ENCODE measurements at regions not wholly inside any gene's neighbourhood (a gene's known extent, or its start where the extent isn't known, plus 50 kb on each side); places are given as distances from the start of the nearest gene placed in this dataset.

DNA sequence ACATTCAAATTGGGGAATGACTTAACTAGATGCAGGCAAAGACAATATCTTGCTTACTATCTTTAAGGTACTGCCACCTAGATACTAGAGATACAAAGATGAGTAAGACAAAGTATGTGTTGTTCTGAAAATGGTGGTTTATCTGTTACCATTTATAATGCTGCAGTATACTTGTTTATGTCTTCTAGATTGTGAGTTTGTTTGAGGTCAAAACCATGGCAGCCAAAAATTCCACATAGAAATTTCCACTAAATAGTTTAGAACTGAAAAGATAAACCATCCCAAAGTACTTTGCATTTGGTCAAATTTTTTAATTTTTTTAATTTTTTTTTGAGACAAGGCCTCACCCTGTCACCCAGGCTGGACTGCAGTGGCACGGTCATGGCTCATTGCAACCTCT, 150.8 kb downstream of the SOX4 start:
- Histone ChIP-seq H3K4me1 (ENCODE audit: control insufficient read depth in 4 of 4, insufficient read depth in 4 of 4, low read length in 3 of 4) (no peaks in the 10 kb centered on the region), H3K9ac (ENCODE audit: low read depth in 1 of 2, low read length in 2 of 2) (no peak overlapping the region), H3K27ac (ENCODE audit: low read depth in 1 of 2, low read length in 2 of 2) (no peak overlapping the region), H3K36me3 (ENCODE audit: control insufficient read depth in 4 of 4, insufficient read depth in 3 of 4, low read depth in 1 of 4, low read length in 3 of 4) (no peaks in the 10 kb centered on the region), H3K9me3 (ENCODE audit: control insufficient read depth in 4 of 4, low read length in 3 of 4) (no peaks in the 10 kb centered on the region), H3K4me3 (ENCODE audit: low read depth in 1 of 3, low read length in 3 of 3) (no peak overlapping the region), H3K27me3 (ENCODE audit: control insufficient read depth in 4 of 4, insufficient read depth in 4 of 4, low read length in 3 of 4) (no peaks in the 10 kb centered on the region)
- no peak for TF ChIP-seq SP1 (IDR thresholded peaks at IDR 0.05)
- no peak for TF ChIP-seq HNF4A (conservative IDR thresholded peaks at IDR 0.05)
- TF ChIP-seq GABPA (IDR thresholded peaks at IDR 0.05 in 1 of 2, conservative IDR thresholded peaks at IDR 0.05 in 1 of 2): no peak
- TF ChIP-seq YY1 (IDR thresholded peaks at IDR 0.05): no peak
- TF ChIP-seq, protein P1, sequence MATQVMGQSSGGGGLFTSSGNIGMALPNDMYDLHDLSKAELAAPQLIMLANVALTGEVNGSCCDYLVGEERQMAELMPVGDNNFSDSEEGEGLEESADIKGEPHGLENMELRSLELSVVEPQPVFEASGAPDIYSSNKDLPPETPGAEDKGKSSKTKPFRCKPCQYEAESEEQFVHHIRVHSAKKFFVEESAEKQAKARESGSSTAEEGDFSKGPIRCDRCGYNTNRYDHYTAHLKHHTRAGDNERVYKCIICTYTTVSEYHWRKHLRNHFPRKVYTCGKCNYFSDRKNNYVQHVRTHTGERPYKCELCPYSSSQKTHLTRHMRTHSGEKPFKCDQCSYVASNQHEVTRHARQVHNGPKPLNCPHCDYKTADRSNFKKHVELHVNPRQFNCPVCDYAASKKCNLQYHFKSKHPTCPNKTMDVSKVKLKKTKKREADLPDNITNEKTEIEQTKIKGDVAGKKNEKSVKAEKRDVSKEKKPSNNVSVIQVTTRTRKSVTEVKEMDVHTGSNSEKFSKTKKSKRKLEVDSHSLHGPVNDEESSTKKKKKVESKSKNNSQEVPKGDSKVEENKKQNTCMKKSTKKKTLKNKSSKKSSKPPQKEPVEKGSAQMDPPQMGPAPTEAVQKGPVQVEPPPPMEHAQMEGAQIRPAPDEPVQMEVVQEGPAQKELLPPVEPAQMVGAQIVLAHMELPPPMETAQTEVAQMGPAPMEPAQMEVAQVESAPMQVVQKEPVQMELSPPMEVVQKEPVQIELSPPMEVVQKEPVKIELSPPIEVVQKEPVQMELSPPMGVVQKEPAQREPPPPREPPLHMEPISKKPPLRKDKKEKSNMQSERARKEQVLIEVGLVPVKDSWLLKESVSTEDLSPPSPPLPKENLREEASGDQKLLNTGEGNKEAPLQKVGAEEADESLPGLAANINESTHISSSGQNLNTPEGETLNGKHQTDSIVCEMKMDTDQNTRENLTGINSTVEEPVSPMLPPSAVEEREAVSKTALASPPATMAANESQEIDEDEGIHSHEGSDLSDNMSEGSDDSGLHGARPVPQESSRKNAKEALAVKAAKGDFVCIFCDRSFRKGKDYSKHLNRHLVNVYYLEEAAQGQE (IDR thresholded peaks at IDR 0.05): no peak
- TF ChIP-seq RAD21 (IDR thresholded peaks at IDR 0.05): no peak
- TF ChIP-seq, protein P2, sequence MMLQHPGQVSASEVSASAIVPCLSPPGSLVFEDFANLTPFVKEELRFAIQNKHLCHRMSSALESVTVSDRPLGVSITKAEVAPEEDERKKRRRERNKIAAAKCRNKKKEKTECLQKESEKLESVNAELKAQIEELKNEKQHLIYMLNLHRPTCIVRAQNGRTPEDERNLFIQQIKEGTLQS (IDR thresholded peaks at IDR 0.05): no peak
- TF ChIP-seq NR2F2 (IDR thresholded peaks at IDR 0.05): no peak
- no peak for TF ChIP-seq HNF4G (IDR thresholded peaks at IDR 0.05)
- TF ChIP-seq EGR1 (IDR thresholded peaks at IDR 0.05; ENCODE audit: low read depth in 2 of 2): no peak
- no peak for TF ChIP-seq RXRA (IDR thresholded peaks at IDR 0.05)
- TF ChIP-seq, protein P3, sequence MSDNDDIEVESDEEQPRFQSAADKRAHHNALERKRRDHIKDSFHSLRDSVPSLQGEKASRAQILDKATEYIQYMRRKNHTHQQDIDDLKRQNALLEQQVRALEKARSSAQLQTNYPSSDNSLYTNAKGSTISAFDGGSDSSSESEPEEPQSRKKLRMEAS (IDR thresholded peaks at IDR 0.05): no peak
- no peak for TF ChIP-seq FOXA1 (IDR thresholded peaks at IDR 0.05)
- no peak for TF ChIP-seq FOXA2 (IDR thresholded peaks at IDR 0.05)
- no peak for TF ChIP-seq TAF1 (conservative IDR thresholded peaks at IDR 0.05)
- TF ChIP-seq JUND (IDR thresholded peaks at IDR 0.05): no peak
- TF ChIP-seq, protein P4, sequence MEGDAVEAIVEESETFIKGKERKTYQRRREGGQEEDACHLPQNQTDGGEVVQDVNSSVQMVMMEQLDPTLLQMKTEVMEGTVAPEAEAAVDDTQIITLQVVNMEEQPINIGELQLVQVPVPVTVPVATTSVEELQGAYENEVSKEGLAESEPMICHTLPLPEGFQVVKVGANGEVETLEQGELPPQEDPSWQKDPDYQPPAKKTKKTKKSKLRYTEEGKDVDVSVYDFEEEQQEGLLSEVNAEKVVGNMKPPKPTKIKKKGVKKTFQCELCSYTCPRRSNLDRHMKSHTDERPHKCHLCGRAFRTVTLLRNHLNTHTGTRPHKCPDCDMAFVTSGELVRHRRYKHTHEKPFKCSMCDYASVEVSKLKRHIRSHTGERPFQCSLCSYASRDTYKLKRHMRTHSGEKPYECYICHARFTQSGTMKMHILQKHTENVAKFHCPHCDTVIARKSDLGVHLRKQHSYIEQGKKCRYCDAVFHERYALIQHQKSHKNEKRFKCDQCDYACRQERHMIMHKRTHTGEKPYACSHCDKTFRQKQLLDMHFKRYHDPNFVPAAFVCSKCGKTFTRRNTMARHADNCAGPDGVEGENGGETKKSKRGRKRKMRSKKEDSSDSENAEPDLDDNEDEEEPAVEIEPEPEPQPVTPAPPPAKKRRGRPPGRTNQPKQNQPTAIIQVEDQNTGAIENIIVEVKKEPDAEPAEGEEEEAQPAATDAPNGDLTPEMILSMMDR (IDR thresholded peaks at IDR 0.05; ENCODE audit: low read depth, low read length, missing input control): no peak
- TF ChIP-seq, protein P5, sequence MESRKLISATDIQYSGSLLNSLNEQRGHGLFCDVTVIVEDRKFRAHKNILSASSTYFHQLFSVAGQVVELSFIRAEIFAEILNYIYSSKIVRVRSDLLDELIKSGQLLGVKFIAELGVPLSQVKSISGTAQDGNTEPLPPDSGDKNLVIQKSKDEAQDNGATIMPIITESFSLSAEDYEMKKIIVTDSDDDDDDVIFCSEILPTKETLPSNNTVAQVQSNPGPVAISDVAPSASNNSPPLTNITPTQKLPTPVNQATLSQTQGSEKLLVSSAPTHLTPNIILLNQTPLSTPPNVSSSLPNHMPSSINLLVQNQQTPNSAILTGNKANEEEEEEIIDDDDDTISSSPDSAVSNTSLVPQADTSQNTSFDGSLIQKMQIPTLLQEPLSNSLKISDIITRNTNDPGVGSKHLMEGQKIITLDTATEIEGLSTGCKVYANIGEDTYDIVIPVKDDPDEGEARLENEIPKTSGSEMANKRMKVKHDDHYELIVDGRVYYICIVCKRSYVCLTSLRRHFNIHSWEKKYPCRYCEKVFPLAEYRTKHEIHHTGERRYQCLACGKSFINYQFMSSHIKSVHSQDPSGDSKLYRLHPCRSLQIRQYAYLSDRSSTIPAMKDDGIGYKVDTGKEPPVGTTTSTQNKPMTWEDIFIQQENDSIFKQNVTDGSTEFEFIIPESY (IDR thresholded peaks at IDR 0.05): no peak
- DNase-seq (ENCODE audit: low spot score): no peak
- WGBS: 90% methylated on average over 1 of the region's 1 CpG
